CD4-positive, alpha-beta T cell treated with Interleukin-4 for 1 hour (primary cell): ENCODE measurements at regions not wholly inside any gene's neighbourhood (a gene's known extent, or its start where the extent isn't known, plus 50 kb on each side); places are given as distances from the start of the nearest gene placed in this dataset.

Experiments
- DNase-seq, 2 donors: peaks; one replicate each; pipeline ENCODE4 v3.0.0-alpha.2; 2020 to 2022

- DNase-seq, result no peak
Measured at GRCh38 chr21:40990366-40990765, 143.4 kb upstream of the DSCAM start.

- no peak for DNase-seq
Measured at GRCh38 chr21:40997831-40998230, 150.9 kb upstream of the DSCAM start.

DNA sequence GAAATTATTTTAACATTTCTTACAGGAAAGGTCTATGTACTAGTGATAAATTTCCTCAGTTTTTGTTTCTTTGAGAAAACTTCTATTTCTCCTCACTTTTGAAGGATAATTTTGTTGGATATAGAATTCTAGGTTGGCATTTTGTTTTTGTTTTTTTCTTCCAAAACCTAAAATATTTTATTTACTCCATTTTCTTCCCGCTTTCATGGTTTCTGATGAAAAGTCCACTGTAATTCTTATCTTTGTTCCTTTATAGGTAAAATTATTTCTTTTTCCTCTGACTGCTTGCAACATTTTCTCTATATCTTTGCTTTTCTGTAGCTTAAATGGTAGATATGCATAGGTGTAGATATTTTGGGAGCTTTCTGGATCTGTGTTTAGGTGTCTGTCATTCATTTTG is 153.9 kb upstream of the DSCAM start:
- no peak for DNase-seq

DNA sequence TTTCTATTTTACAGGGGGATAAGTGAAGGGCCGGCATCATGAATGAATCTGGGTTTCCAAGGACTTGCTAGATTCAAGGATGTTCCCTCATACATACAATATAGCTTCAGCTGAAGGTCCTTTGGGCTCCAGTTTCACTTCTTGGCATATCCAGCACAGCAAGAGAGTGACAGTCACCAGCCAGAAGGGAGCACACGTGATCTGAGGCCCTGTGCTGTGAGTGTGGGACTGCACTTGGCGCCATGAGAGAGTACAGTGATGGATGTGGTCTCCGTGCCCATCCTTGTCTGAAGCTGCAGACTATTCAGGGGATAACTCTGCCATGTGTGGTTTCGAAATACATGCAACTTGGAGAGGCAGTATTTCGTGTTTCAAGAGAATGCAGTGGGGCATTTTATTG is 159.7 kb upstream of the DSCAM start:
- no peak for DNase-seq

DNA sequence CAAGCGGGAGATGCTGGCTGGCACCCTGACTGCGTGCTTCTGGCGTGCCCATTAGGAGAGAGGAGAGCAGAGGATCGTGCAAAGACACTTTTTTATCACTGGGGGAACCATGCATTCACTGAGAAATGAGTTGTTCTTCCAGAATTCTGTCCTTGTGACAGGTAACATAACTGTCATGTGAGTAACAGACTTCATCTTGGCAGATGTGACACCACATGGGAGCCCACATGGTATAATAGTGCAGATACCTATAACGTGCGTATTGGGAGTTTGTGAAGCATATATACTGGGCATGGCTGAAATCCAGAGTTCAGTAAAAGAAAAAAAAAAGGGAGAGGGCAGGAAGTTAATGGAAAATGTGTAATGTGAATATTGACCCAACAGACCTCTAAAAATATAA is 159.6 kb upstream of the BACE2 start:
- no peak for DNase-seq

DNA sequence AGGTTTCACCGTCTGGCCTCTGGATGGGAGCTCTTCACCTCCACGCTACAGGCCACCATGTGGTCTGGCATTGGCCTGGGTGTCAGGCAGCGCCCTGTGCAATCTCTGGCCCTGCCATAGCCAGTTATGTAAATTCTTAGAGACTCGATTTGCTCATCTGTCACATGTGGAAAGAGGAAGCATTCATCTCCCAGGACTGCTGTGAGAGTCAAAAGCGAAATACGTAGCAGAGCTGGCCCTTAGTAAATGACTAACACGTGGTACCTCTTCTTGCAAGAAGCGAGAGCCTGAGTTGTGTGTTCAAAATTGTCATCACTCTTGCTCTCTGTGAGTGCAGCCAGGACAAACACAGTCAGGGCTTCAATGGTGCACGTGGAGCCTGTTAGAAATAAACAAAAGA is 159.0 kb upstream of the BACE2 start:
- DNase-seq, result no peak

GRCh38 chr21:41009398-41010100 is 158.4 kb upstream of the BACE2 start:
- no peak for DNase-seq

DNA sequence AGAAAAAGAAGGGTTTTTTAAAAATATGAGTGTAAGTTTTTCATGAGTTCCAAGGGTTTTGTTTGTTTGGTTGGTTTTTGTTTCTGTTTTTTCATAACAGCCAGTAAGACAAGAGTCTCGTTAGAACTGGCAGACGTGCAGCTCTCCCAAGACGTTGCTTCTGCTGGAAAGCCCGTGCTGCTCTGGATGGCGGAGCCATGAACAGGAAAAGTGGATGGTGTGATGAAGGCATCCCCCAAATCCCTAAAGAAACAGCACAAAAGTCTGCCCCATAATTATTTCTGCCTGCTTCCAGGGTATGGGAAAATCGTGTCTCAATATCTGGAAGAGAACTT is 157.9 kb upstream of the BACE2 start:
- no peak for DNase-seq

GRCh38 chr21:41011098-41011731 is 156.7 kb upstream of the BACE2 start:
- DNase-seq, result no peak

GRCh38 chr21:41011951-41012366 is 156.0 kb upstream of the BACE2 start:
- DNase-seq, result no peak

DNA sequence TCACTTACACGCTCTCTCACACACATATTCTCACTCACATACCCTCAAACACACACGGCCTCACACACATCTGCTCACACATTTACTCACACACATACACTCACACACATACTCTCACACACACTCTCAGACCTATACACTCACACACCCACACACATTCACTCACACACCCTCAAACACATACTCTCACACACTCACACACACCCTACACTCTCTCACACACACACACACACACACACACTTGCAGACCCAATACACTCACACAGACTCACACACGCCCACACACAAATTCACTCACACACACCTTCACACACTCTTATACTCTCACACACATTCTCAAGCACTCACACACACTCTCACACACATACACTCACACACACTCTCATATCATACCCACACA is 155.5 kb upstream of the BACE2 start:
- DNase-seq, result no peak

GRCh38 chr21:41016472-41016871 is 151.5 kb upstream of the BACE2 start:
- no peak for DNase-seq

DNA sequence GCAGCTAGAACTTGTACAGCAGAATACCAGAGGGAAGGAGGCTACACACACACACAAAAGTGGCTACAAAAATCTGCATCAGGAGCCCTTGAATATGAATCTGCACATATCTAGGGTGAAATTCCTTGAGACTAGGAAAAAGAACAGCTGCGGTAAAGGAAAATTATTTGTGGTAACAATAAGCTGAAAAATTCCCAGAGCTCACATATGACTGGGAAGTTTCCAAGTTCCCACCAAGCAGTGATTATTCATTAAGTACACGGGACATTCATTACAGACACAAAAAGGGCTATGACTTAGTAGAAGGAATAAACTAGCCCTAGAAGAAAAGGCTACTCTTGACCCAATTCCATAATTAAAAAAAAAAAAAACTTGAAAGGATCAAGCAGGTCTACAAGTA is 149.5 kb upstream of the BACE2 start:
- no peak for DNase-seq

- no peak for DNase-seq
Measured at GRCh38 chr21:41023936-41024335, 144.0 kb upstream of the BACE2 start.

- DNase-seq, result no peak
Measured at GRCh38 chr21:41024341-41024740, 143.6 kb upstream of the BACE2 start.

DNA sequence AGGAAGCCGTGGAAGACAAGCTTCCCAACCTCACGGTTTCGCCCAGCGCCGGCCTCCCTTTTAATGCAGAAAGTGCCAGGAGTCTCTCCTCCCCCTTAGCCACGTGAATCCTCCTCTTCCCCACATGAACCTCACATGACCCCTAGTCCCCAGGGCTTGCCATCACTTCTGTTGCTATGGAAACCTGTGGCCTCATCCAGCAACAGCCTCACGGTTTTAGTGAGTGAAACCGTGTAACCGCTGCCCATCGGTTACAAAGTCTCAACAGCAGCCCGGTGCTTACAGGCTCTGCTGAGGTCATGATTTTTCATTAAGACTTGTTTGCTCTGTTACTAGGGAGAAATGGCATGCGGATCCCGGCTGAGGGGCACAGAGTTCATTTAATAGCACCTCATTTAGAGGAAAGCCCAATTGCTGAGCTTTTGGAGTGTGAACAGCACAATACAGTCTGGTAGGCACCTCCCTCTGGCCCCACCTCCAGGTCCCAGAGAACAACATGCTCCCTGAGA is 143.2 kb upstream of the BACE2 start:
- no peak for DNase-seq

DNA sequence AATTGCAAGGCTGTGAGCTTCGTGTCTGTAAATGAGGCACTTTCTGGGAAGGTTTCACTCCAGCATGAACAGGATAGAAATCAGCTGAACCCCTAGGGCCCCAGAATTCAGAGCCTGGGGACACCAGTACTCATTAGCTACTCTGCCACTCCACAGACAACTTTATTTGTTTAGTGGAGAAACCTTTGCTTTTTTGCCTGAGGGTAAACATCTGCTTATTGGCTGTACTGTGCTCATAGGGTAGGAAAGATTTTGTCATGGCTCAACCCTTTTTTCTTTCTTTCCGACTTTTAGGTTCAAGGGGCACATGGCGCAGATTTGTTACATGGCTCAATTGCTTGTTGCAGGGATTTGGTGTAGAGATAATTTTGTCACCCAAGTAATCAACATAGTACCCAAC is 138.4 kb upstream of the BACE2 start:
- no peak for DNase-seq

- no peak for DNase-seq
Measured at GRCh38 chr21:41031701-41032220, 136.2 kb upstream of the BACE2 start.

GRCh38 chr21:41032541-41032940 is 135.4 kb upstream of the BACE2 start:
- DNase-seq, result no peak

DNA sequence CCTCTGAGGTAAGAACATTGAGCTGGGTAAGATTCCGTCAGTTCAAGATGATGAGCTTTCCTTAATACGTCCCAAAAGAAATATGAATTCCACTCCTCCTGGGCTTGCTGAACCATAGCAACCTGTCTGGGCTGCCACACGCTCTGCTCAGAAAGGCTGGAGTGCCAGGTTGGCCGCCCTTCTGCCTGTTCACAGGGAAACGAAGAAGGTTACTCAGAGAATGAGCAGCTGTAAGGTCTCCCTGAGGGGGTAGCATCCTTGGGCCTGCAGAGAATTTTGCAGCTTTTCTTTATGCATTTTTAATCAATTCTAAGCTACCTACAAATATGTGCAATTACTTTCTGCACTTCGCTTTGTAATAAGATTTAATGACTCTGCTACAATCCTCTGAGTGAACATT is 130.7 kb upstream of the BACE2 start:
- DNase-seq, result no peak

DNA sequence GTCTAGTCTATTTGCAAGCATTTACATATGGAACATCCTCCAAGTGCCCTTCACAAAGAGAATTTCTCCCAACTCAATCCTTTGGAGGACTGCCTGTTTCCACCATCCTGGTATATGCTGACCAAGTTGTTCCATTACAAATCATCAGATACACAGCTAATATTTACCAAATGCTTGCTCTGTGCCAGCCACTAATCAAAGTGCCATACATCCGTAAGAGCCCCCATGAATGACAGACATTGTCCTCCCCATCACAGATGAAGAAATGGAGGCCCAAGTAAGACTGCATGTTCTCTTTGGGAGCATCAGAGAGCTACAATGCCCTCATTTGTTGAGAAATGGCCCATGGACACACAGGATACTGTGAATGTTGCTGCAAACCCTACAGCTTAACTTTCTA is 130.0 kb upstream of the BACE2 start:
- no peak for DNase-seq

DNA sequence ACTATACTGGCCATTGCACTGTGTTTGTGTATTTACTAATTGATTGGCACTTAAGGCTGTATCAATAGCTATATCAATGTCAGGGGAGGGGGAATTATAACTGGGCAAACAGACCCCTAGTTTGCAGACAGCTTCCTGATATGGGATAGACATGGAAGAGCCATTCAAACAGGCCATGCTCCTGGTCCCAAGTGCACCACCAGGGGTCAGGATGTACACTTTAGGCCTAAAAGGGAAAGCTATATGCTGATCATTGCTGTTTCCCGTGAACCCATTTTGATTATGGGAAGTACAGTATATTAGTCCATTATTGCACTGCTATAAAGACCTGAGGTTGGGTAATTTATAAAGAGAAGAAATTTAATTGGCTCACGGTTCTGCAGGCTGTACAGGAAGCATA is 124.9 kb upstream of the BACE2 start:
- DNase-seq, result no peak

- no peak for DNase-seq
Measured at GRCh38 chr21:41045534-41046268, 122.3 kb upstream of the BACE2 start.

DNA sequence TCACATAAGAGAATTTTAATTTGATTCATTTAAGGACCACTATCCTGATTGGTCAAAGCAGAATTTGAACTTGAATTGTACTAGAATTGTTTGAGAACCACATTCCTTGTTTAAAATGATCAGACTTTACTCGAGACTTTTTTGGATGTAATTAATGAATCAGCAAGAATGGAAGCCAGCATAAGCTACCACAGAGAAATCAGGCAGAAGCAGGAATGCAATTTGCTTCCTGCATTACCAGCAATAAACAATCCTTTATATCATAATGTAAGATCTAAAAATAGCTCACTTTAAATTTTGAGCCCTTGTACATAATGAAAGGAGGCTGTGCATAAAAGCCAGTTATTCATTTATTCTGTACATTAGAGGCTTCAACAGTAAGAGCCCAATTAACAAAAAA is 119.8 kb upstream of the BACE2 start:
- DNase-seq, result no peak
